NCI-H2107 (cell line): ENCODE measurements at regions not wholly inside any gene's neighbourhood (a gene's known extent, or its start where the extent isn't known, plus 50 kb on each side); places are given as distances from the start of the nearest gene placed in this dataset.
"Not testable (repeated sequence)": the region's sequence is repeated elsewhere in the genome, so short reads cannot be mapped to it uniquely, and the experiment has no call there.

Experiments used
- DNase-seq: peaks from one replicate; lab custom pipeline; 2025; lab: John Stamatoyannopoulos, UW

GRCh38 chr3:177899275-177900067 lies 636.8 kb upstream of the KCNMB2 start:
- DNase-seq = no peak

- DNase-seq = no peak
These were observed 633.4 kb upstream of the KCNMB2 start for GRCh38 chr3:177902876-177903275.

- no peak for DNase-seq
These were observed 631.6 kb upstream of the KCNMB2 start for GRCh38 chr3:177904621-177905020.

- no peak for DNase-seq
These were observed 630.8 kb upstream of the KCNMB2 start for GRCh38 chr3:177905173-177906125.

- no peak for DNase-seq
These were observed 630.1 kb upstream of the KCNMB2 start for GRCh38 chr3:177906126-177906511.

GRCh38 chr3:177906578-177907229 lies 629.5 kb upstream of the KCNMB2 start:
- no peak for DNase-seq

- not testable (repeated sequence) for DNase-seq
These were observed 626.7 kb upstream of the KCNMB2 start for GRCh38 chr3:177909530-177909929.

GRCh38 chr3:177914224-177914623 lies 622.0 kb upstream of the KCNMB2 start:
- no peak for DNase-seq

DNA sequence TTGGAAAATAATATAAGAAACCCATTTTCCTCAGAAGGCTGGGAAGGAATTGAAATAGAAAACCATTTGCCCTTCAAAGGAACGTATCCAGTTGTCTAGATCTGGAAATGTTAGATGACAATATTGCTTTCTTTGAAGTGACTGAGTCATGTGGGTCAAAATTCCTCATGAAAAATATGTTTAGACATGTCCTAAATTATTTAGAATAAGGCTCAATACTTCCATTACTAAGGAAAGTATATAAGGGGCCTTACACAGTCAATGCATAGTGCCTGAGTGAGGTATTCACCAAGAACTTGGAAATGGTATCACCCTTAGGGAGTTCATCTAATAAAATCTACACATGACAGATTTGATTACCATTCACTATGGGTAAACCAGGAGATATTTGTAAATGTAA lies 619.8 kb upstream of the KCNMB2 start:
- no peak for DNase-seq

DNA sequence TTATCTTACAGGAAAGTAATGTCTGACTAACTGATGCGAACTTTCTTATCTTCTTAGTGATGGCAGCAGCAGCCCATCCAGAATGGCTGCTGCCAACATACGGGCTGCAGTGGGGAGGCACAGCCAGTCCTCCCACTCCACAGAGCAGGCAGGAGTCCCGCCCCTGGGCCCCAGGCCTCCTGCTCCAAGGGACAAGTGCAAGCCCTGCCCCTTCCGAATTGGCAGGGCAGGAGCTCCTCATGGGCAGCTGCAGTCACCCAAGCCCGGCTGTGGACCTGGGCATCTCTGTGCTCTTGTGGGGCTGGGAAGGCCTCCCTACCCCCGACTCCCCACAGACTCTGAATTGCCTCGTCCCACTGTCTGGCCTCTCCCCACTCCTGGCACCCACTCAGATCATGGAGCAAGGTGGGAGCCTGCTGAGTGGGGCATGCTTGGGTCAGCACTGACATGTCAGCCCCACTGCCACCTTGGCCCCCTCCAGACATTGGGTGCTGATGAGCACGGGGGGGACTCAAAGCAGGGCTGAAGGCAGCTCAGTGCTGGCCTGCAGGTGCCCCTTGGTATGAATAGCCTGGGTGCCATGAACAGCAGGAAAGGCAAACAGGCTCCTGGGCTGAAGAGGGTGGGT lies 618.9 kb upstream of the KCNMB2 start:
- no peak for DNase-seq

- DNase-seq = no peak
These were observed 615.1 kb upstream of the KCNMB2 start for GRCh38 chr3:177921153-177921552.

DNA sequence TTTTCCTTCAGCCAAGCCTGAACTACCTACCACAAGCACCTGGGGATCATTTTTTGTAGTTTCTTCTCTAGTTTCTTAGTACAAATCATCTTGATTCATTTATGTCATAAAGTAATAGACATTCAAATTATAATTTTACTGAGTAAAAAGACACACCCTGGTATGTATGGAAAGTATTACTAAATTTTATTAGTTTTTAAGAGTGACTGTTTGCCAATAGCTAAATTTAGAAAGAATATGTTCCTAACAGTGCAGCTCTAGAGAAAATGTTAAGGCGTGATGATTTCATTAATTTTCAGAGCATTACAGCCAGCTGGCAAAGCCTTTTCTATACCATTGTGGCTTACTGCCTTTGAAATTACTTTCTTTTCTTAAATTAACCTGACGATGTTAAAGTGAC lies 612.0 kb upstream of the KCNMB2 start:
- DNase-seq = no peak

GRCh38 chr3:177928172-177928873 lies 607.9 kb upstream of the KCNMB2 start:
- DNase-seq = no peak

DNA sequence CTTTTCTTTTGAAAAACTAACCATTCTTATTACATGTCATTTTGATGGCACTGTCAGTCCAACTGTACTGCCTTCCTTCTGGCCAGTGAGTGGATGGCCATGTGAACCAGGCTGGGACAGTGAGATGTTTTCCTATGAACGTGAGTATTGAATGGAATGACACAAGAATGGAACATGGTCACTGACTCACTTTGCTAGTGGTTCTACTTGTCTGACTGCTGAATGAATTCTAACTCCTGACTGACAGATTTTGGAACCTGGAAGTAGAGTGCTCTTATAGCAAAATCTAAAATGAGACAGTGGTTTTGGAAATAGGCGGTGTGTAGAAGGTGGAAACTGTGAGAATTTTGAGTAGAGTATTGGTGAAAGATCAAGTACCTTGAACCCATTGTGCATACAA lies 606.9 kb upstream of the KCNMB2 start:
- DNase-seq = no peak

DNA sequence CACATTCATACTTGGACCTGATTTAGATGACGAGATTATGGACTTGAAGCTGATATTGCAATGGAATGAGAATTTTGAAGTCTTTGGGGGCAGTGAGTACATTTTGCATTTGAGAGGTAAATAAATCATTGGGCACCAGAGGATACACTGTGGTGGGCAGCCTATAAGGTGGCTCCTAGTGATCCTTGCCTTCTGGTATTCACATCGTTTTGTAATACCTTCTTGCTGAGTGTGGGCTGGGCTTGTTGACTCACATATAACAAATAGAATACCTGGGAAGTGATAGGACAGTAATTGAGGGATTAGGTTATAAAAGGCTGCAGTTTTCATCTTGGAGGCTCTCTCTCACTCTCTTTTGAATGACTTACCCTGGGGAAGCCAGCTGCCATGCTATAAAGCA lies 605.5 kb upstream of the KCNMB2 start:
- DNase-seq = no peak

DNA sequence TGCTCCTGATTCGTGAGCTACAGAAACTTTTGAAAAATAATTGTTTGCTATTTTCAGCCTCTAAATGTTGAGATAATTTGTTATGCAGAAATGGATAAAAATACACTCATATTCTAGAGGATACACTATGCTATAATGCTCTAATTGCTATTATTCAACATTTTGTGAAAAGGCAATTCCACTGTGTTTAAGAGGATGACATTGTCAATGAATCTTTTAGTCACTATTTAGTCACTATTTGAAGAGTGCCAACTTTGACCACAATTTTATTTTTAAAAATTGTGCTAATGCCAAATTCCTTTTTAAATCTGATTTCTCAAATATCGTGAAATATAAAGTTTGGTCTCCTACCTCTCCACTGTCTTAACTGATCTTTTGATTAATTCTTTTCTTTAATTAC lies 604.9 kb upstream of the KCNMB2 start:
- no peak for DNase-seq

DNA sequence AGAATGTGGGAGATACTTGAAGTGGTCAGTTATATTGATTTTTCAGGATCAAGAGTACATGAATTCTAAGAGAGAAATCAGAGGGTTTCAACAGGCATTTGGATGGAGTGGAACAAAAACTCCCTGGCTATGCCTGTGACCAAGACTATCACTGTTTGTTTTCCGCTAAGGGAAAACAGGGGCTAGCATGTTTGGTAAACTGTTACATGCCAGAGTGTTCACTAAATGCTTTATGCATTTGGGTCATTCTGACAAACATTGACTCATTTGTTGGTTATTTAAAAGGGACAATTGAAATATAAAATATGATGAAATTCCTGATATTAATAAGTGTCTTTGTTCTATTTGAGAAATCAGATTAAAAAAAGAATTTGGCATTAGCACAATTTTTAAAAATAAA lies 603.9 kb upstream of the KCNMB2 start:
- DNase-seq = no peak

GRCh38 chr3:177932750-177933660 lies 603.2 kb upstream of the KCNMB2 start:
- DNase-seq = no peak

DNA sequence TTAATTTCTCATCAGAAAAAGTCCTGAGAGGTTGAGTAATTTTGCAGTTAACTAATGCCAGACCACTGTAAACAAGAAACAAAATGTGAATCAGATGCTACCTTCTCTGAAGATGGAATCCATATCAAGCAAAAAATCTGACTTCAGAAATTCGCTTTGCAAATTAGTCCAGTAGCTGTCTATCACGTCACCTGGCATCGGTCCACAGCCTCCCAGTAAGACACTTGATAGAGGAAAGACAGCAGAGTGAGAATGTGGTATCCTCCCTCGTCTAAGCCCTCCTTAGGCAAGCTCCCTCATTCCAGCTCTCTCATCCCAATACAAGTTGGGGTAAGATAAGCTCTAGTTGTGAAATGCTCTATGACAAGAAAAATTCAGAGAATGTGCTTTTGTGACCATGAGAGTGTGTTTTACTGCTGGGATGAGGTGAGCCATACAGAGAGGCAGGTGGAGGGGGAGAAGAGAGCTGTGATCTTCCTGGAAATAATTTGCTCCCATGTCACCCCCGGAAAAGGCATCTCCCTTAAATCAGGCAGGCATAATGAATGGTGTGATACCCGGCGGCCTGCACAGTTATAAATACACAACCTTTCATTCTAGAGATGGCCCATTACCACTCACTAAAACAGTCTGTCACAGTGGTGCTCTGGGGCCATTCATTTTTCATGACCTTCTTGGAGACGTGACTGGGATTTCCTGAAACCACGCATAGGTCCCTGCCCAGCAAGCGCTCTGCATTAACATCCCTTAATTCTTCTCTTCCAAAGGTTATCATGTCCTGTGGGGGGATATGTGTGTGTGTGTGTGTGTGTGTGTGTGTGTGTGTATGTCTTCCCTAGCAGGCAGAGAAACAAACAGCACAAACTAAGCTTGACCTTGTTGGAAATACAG lies 602.0 kb upstream of the KCNMB2 start:
- DNase-seq = no peak
